Astrocyte (in vitro differentiated cells and primary cell): ENCODE measurements at regions not wholly inside any gene's neighbourhood (a gene's known extent, or its start where the extent isn't known, plus 50 kb on each side); places are given as distances from the start of the nearest gene placed in this dataset.

ENCODE experiments used
- CTCF ChIP-seq: IDR thresholded peaks from 2 replicates; pipeline ENCODE4 v1.5.1; 2011; ENCODE audit warnings: low read depth, mild to moderate bottlenecking, inconsistent platforms, low read length, moderate library complexity; ENCODE audit not compliant: insufficient read depth
- EZH2 ChIP-seq: IDR thresholded peaks from 2 replicates; pipeline ENCODE4 v1.6.1; 2012; ENCODE audit warnings: mild to moderate bottlenecking, low read length, inconsistent platforms; ENCODE audit not compliant: insufficient read depth

GRCh38 chr12:19933924-19934323, 434.4 kb upstream of the PDE3A start:
- TF ChIP-seq CTCF: no peak
- no peak for TF ChIP-seq EZH2
